SK-N-MC (cell line): ENCODE measurements at regions not wholly inside any gene's neighbourhood (a gene's known extent, or its start where the extent isn't known, plus 50 kb on each side); places are given as distances from the start of the nearest gene placed in this dataset.

ENCODE experiments used
- DNase-seq: peaks from one replicate; pipeline ENCODE4 v3.0.0-alpha.2; 2011; ENCODE audit warnings: low read depth, low spot score
- H3K27ac ChIP-seq: fragments of 200-600 bp; sonication (generic); 2 replicates; pipeline ENCODE4 v1.5.1; 2016; ENCODE audit warnings: mixed run types
- H3K36me3 ChIP-seq: fragments of 200-600 bp; sonication (generic); 2 replicates; pipeline ENCODE4 v1.6.1; 2017; ENCODE audit warnings: antibody characterized with exemption, low read length, mixed read lengths; ENCODE audit not compliant: insufficient read depth
- H3K4me3 ChIP-seq: fragments of 200-600 bp; sonication (generic); 2 replicates; pipeline ENCODE4 v1.5.1; 2016
- H3K9ac ChIP-seq: fragments of 200-600 bp; sonication (generic); 2 replicates; pipeline ENCODE4 v1.8.0; 2017; ENCODE audit warnings: mixed run types, mixed read lengths; ENCODE audit not compliant: insufficient read length
- H3K9me3 ChIP-seq: fragments of 200-600 bp; sonication (generic); 2 replicates; pipeline ENCODE4 v1.6.1; 2017; ENCODE audit warnings: low read depth, mild to moderate bottlenecking, antibody characterized with exemption, low read length, moderate library complexity, mixed read lengths
- EZH2 ChIP-seq: fragments of 200-600 bp; sonication (generic); IDR thresholded peaks from one replicate; pipeline ENCODE4 v1.6.1; 2017; ENCODE audit warnings: antibody characterized with exemption
- FOXP2 ChIP-seq: optimal IDR thresholded peaks from 2 replicates; pipeline ENCODE3; 2011; ENCODE audit warnings: mild to moderate bottlenecking, moderate library complexity; ENCODE audit not compliant: insufficient read depth; ENCODE audit errors: extremely low read length, control extremely low read depth
- POLR2AphosphoS5 ChIP-seq: IDR thresholded peaks from 2 replicates; pipeline ENCODE4 v1.6.1; 2012; ENCODE audit warnings: mild to moderate bottlenecking, low read depth, low read length, borderline replicate concordance

DNA sequence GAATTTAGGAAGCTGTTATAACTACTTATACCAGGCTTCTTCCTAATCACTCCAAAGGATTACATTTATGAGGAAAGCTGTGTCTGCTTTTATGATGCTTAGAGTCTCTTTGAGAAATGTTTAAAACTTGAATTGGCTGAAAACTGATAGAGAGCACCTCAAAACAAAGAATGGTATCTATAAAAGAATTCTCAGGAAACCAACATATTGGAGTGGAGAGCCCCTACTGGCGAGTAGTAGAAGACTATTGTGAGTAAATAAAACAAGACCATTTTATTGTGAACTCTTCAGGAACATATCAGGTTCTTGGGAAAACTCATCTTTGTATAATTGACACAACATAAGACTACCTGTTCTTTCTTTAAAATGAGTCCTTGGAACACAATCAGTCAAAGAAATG, 578.6 kb downstream of the RERGL start:
- Histone ChIP-seq H3K27ac (no peak overlapping the region), H3K9ac (no peak overlapping the region), H3K36me3 (no peaks in the 10 kb centered on the region), H3K9me3 (no peaks in the 10 kb centered on the region), H3K4me3 (no peak overlapping the region)
- TF ChIP-seq FOXP2: no peak
- TF ChIP-seq POLR2AphosphoS5: no peak
- no peak for TF ChIP-seq EZH2
- DNase-seq: no peak

DNA sequence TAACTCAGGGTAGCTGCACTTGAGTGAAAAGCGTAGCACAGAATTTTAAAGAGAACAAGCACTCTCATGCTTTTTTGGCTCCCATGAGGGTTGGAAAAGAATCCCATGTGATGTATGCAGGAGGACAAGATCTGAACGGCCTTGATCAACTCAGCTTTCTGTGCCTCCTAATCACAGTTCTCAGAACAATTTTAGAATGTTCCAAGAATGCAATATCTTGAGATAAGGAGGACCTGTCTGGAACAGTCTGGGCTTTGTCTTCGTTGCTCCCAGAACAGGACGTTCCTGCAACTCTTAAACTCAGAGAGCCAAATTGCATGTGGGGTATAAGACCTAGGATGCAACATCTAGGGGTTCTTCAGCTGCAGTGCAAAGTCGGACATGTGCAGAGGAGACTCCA, 582.7 kb downstream of the RERGL start:
- no peak for DNase-seq
- Histone ChIP-seq H3K9ac (no peak overlapping the region), H3K36me3 (no peaks in the 10 kb centered on the region), H3K27ac (no peak overlapping the region), H3K9me3 (no peaks in the 10 kb centered on the region), H3K4me3 (no peak overlapping the region)
- TF ChIP-seq FOXP2 (no peak), POLR2AphosphoS5 (no peak), EZH2 (no peak)

DNA sequence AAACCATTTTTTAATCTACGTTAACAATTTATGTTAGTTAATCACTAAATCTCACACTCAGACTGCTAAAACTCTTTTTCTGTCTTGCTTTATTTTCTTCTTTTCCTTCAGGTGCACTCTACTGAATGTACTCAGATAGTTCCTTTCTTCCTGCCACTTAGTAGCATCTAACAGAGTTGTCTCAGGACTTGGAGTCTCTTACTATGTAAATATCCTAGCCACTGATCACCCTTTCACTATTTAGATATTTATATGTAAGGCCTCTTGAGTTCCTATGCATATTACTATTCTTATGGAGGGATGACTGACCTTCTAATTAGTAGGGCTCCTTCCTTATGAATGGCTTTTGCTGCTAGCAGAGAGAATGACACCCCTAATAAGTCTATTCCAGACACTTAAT, 586.3 kb downstream of the RERGL start:
- no peak for DNase-seq
- TF ChIP-seq EZH2 (no peak), FOXP2 (no peak), POLR2AphosphoS5 (no peak)
- Histone ChIP-seq H3K9me3 (no peaks in the 10 kb centered on the region), H3K9ac (no peak overlapping the region), H3K4me3 (no peak overlapping the region), H3K27ac (no peak overlapping the region), H3K36me3 (no peaks in the 10 kb centered on the region)

DNA sequence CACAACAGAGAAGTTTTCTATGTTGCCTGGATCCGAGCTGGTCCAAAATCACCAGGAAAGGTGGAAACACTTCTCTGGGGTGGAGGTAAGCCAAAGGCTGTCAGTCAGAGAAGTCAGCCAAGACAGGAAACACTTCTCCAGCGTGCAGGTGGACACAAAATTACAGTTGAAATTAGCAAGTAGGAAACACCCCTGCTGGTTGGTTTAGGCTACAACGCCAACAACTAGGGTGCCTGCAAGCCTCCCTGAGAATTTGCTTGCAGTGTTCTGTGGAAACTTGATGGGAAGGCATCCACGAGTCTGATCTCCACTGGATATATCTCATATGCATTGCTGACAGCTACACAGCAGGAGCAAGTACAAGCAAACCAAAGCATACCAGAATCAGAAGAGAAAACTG, 600.5 kb downstream of the RERGL start:
- Histone ChIP-seq H3K27ac (no peak overlapping the region), H3K4me3 (no peak overlapping the region), H3K9me3 (no peaks in the 10 kb centered on the region), H3K36me3 (no peaks in the 10 kb centered on the region), H3K9ac (no peak overlapping the region)
- TF ChIP-seq POLR2AphosphoS5 (no peak), FOXP2 (no peak)
- DNase-seq: no peak

DNA sequence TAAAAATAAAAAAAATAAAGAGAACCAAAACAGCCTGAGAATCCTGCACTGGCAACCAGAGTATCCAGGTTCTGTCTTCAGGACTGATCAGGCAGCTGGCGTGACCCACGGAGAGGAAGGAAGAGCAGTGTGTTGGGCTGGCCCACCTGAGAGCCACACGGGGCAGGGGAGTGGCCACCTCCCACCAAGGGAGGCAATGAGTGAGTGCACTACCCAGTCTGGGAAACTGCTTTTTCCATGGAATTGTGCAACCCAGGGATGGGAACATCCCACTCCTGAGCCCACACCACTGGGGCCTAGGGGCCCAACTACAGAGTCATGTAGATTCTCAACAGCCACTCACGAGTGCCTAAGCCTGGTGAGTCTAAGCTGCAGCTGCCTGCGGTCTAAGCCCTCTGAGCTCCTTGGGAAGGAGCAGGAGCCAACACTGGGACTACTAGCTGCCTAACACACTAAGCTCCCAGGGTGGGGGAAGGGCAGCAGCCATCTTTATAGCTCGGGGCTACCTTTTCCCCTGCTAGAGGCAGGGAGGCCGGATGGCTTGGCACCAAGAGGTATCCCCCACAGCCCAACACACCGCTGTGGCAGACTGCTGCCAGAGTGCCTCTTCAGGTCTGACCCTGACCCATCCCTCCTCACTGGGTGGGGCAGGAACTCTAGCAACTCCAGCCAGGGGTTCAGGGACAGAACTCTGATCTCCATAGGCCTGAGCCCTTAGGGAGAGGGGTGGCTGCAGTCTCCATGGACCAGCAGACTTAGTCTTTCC, 610.9 kb downstream of the RERGL start:
- Histone ChIP-seq H3K36me3 (no peaks in the 10 kb centered on the region), H3K4me3 (no peak overlapping the region), H3K27ac (no peak overlapping the region), H3K9ac (no peak overlapping the region), H3K9me3 (no peaks in the 10 kb centered on the region; the same call in 1 of the 2 replicates)
- TF ChIP-seq POLR2AphosphoS5: no peak
- DNase-seq: no peak

DNA sequence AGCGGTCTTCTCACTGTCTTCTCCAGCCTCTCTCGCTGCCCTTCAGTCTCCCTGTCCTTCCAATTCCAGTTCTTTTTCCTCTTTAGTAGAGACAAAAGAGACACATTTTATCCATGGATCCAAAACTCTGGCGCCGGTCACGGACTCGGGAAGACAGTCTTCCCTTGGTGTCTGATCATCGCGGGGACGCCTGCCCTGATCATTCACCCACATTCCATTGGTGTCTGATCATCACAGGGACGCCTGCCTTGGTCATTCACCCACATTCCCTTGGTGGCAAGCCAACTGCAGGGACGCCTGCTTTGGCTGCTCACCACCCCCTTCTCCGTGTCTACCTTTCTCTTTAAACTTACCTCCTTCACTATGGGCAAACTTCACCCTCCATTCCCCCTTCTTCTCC, 619.5 kb downstream of the RERGL start:
- TF ChIP-seq FOXP2: no peak
- no peak for TF ChIP-seq POLR2AphosphoS5
- TF ChIP-seq EZH2: no peak
- no peak overlapping the region for H3K4me3 ChIP-seq
- H3K36me3 ChIP-seq: no peaks in the 10 kb centered on the region
- H3K27ac ChIP-seq: no peak overlapping the region
- no peak overlapping the region for H3K9ac ChIP-seq
- no peaks in the 10 kb centered on the region for H3K9me3 ChIP-seq
- DNase-seq: no peak

DNA sequence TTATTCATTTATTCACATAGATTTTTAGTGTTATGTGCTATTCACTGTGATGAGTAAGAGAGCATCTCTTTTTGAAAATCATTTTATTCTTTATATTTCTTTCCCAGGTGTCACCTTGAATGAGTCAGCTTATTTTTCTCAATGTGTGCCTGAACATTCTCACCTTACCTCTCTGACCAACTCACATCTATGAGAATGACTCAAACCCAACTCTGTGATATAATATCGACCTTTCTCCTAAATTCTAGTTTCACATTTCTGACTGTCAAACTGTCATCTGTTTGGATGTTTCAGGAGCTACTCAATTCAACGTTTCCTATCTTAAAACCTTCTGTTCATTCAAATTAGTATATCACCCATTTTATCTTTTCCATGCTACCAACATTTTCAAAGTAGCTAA, 630.8 kb downstream of the RERGL start:
- H3K9me3 ChIP-seq: no peaks in the 10 kb centered on the region
- H3K36me3 ChIP-seq: no peaks in the 10 kb centered on the region
- no peak overlapping the region for H3K27ac ChIP-seq
- H3K9ac ChIP-seq: no peak overlapping the region
- DNase-seq: no peak
- TF ChIP-seq EZH2 (no peak), FOXP2 (no peak), POLR2AphosphoS5 (no peak)
- no peak overlapping the region for H3K4me3 ChIP-seq

DNA sequence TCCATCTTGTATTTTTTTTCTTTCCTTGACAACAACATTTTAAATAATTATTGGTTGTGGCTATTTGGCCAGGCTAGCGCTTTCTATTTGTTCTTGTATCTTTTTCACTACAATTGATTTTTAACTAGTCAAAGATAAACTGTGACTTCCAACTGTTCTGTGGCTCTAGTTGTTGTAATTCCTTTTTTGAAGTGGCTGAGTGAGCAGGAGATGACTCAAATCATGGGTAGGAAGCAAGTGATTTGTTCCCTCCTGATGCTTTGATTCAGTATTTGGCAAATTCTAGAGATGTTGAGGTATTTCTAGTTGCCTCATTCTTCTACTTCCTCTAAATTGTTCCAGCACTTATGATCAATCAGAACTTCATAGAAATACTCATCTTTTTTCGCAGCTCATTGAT, 633.5 kb downstream of the RERGL start:
- H3K27ac ChIP-seq: no peak overlapping the region
- H3K36me3 ChIP-seq: no peaks in the 10 kb centered on the region
- H3K9ac ChIP-seq: no peak overlapping the region
- no peak for TF ChIP-seq FOXP2
- TF ChIP-seq POLR2AphosphoS5: no peak
- no peak for TF ChIP-seq EZH2
- DNase-seq: no peak
- no peaks in the 10 kb centered on the region for H3K9me3 ChIP-seq
- no peak overlapping the region for H3K4me3 ChIP-seq

DNA sequence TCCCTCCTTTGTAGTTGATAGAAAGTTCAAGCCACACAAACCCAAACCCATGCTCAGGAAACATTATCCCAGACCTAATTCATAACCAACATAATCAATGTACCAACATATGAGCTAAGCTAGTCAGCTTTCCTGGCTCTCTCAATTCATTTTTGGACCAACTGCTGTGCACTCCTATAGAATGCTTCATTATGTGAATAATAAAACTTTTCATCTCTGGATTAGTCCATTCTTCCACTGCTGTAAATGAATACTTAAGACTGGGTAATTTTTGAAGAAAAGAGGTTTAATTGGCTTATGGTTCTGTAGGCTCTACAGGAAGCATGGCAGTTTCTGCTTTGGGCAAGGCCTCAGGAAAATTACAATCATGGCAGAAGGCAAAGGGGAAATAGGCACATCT, 651.9 kb downstream of the RERGL start:
- Histone ChIP-seq H3K4me3 (no peak overlapping the region), H3K9ac (no peak overlapping the region), H3K9me3 (no peaks in the 10 kb centered on the region), H3K27ac (no peak overlapping the region), H3K36me3 (no peaks in the 10 kb centered on the region)
- TF ChIP-seq EZH2 (no peak), FOXP2 (no peak), POLR2AphosphoS5 (no peak)
- DNase-seq: no peak
